ENCODE measurements at regions not wholly inside any gene's neighbourhood (a gene's known extent, or its start where the extent isn't known, plus 50 kb on each side); places are given as distances from the start of the nearest gene placed in this dataset.

DNA sequence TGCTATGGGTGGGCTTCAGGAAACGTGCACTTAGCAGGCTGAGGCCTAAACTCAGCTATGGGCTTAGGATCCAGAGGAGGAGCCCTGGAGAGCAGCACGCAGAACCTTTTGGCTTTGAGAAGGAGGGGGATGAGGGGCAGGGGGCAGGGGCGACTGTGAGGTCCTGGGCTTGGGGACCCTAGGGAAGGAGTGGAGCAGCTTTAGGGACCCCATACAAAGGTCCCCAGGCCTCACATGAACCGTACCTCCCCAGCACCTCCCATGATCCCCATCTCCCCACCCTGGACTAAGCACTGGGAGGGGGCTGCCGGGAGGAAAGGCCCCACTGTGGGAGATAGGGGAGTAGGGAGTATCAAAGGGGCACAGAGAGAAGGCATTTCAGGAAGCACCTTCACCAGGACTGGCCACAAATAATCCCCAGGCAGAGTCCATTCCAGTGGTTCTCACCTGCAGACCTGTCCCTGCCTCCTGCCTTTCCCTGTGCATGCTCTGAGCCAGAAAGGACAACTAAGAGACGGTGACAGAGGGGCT is 62.0 kb upstream of the KLF13 start:
- H3K27ac Mint-ChIP-seq (ENCODE audit: low read depth), result peak overlapping the region; percentile 93
- ATAC-seq (replicated peaks; ENCODE audit: extremely low read depth, poor library complexity, severe bottlenecking), result no peak
- peak overlapping the region; percentile 63 for H3K4me3 Mint-ChIP-seq
- no peaks in the 10 kb centered on the region for H3K27me3 Mint-ChIP-seq
- peaks cover 73% of the 10 kb centered on the region for H3K4me1 Mint-ChIP-seq
- no peak for DNase-seq (ENCODE audit: low spot score in 2 of 2)
- H3K36me3 Mint-ChIP-seq (ENCODE audit: insufficient read depth), result peaks cover 5% of the 10 kb centered on the region
- H3K9me3 Mint-ChIP-seq, result no peaks in the 10 kb centered on the region

DNA sequence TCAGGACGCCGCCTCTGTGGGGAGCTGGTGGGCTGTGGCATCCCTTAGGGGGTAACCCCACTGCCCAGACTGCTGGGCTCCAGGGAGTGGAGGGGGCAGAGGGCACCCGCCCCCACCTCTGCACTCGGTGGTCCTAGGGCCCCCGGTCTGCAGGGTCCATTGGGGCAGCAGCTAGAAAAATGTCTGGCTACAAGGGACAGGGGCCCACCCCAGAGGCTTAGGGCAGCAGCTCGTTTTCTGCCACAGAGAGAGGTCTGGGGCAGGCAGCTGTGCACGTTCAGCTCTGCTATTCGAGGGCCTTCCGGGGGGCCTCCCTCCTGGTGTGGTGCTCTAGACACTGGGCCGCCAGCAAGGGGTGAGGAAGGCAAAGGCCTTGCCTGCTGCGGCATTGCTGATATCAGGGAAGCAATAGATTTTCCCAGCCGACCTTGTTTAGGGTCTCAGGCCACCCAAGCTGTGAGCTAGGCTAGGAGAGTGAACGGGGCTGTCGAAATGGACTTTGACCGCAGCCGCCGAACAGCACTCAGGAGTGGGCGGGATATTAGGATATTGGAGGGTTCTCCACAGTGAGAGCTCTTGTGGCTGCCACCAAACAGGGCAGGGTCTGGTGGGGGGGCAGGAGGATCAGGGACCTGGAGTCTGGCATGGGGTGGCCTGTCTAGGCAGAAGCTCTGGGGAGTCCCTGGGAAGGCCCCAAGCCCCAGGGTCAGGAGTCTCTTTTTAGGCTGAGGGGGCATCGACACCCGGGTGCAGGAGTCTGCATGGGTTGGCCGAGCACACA is 61.4 kb upstream of the KLF13 start:
- no peak for ATAC-seq (replicated peaks; ENCODE audit: extremely low read depth, poor library complexity, severe bottlenecking)
- Mint-ChIP-seq H3K4me1 (peaks cover 76% of the 10 kb centered on the region), H3K4me3 (peak overlapping the region; percentile 63), H3K27me3 (no peaks in the 10 kb centered on the region), H3K36me3 (ENCODE audit: insufficient read depth) (peaks cover 5% of the 10 kb centered on the region), H3K9me3 (no peaks in the 10 kb centered on the region), H3K27ac (ENCODE audit: low read depth) (peak overlapping the region; percentile 93)
- no peak for DNase-seq (ENCODE audit: low spot score in 2 of 2)

DNA sequence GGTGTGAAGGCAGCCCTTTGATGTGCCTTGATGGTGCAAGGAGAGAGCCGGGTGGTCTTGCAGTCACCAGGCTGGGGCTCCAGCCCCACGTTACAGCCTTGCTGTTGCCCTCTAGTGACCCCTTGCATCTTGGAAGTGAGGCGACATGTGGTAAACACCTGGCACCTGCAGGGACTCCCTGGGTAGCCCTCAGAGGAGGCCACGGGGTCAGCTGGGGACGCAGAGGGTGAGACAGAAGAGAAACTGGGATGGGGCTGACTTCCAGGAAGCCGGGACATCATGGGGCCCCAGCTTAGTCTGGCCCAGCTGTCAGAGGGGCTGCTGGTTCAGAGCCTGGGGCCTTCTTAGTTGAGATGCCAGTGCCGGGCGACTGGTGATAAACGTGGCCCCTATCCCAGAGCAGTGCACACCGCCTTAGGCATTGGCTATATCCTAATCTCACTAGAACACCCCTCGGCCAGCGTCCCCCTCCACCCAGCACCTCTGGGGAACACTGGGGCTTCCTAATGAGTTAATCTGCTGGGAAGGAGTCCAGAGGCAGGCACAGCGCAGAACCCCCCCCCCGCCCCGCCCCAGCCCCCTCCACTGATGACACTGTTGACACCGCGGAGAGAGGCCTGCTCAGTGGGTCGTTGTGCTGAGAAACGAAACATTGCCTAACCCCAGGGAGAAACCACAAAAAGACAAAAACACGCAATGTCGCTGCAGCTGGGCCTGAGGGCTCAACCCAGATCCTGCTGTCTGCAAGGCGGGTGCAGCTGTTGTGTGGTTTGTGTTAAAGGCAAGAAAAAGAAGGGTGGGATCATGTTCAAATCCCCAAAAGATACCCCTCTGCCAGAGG is 60.5 kb upstream of the KLF13 start:
- peak overlapping the region; percentile 93 for H3K27ac Mint-ChIP-seq (ENCODE audit: low read depth)
- DNase-seq (ENCODE audit: low spot score in 2 of 2), result peak; percentile 43 to 67
- no peaks in the 10 kb centered on the region for H3K27me3 Mint-ChIP-seq

DNA sequence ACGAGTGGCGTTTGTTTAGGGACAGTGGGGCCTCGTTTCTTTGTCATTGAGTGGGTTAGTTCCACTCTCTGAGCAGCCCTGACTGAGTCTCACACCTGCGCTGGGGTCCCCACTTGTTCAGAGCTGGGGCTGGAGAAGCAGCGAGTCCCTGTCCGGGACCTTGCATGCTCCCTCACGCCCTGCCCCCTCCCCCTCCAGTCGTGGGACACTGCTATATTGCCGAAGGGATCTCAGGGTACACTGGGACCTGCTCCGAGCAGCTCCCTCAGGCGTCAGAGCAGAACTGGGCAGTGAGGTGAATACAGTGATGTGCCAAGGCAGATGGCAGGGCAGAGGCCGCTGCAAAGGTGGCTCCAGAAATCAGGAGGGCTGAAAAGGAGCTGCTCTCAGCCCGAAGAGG is 59.9 kb upstream of the KLF13 start:
- Mint-ChIP-seq H3K36me3 (ENCODE audit: insufficient read depth) (peaks cover 5% of the 10 kb centered on the region), H3K9me3 (no peaks in the 10 kb centered on the region), H3K4me3 (peak overlapping the region; percentile 63), H3K27ac (ENCODE audit: low read depth) (peak overlapping the region; percentile 93), H3K4me1 (peaks cover 70% of the 10 kb centered on the region), H3K27me3 (no peaks in the 10 kb centered on the region)
- DNase-seq (ENCODE audit: low spot score in 2 of 2) (no peak), ATAC-seq (replicated peaks; ENCODE audit: extremely low read depth, poor library complexity, severe bottlenecking) (peak; percentile 26)

More for the DNA sequence above, 60.5 kb upstream of the KLF13 start:
- ATAC-seq (replicated peaks; ENCODE audit: extremely low read depth, poor library complexity, severe bottlenecking), result peak; percentile 84
- peak overlapping the region; percentile 63 for H3K4me3 Mint-ChIP-seq
- H3K36me3 Mint-ChIP-seq (ENCODE audit: insufficient read depth), result peaks cover 5% of the 10 kb centered on the region
- peaks cover 76% of the 10 kb centered on the region for H3K4me1 Mint-ChIP-seq
- no peaks in the 10 kb centered on the region for H3K9me3 Mint-ChIP-seq

DNA sequence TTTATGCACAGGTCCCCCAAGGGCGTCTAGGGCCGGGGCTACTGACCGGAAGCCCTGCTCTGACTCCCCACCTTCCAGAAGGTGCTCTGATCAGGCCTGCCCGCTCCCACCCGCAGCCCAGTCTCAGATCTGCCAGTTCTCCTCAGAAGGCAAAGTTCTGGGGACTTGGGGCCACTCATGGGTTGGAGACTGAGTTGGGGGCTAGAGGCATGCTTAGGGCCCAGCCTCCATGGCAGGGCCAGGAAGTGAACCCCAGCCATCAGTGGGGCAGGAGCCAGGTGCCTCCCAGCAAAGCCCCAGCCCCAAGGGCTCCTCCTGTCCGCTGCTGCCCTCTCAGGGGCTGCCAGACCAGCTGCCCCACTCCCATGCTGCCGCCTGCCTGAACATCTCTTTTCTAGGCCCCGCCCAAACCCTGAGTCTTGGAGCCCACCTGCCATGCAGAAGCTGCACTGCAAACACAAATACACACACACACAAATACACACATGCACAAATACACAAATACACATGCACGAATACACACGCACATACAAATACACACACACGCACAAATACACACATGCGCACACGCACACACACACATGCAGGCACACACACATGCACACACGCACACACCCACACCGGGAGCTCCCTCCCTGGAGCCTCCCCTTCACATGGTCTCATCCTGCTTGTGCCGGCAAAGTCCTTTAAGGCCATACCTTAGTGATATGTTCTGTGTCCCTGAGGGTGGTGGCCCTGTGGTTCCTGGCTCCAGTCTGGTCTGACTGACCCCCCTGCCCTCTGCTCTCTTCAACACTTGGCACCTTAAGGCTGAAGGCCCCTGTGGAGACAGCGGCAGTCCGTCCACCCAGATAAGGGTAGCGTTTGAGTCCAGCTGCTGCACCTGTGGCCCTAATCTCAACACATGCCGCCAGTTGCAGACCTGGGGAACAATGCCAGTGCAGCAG is 59.2 kb upstream of the KLF13 start:
- ATAC-seq (replicated peaks; ENCODE audit: extremely low read depth, poor library complexity, severe bottlenecking) (no peak), DNase-seq (ENCODE audit: low spot score in 2 of 2) (peak in 1 of 2 donors; percentile 11)
- peak overlapping the region; percentile 93 for H3K27ac Mint-ChIP-seq (ENCODE audit: low read depth)
- H3K36me3 Mint-ChIP-seq (ENCODE audit: insufficient read depth), result peaks cover 5% of the 10 kb centered on the region
- peak overlapping the region; percentile 63 for H3K4me3 Mint-ChIP-seq
- peaks cover 65% of the 10 kb centered on the region for H3K4me1 Mint-ChIP-seq
- no peaks in the 10 kb centered on the region for H3K9me3 Mint-ChIP-seq
- no peaks in the 10 kb centered on the region for H3K27me3 Mint-ChIP-seq

DNA sequence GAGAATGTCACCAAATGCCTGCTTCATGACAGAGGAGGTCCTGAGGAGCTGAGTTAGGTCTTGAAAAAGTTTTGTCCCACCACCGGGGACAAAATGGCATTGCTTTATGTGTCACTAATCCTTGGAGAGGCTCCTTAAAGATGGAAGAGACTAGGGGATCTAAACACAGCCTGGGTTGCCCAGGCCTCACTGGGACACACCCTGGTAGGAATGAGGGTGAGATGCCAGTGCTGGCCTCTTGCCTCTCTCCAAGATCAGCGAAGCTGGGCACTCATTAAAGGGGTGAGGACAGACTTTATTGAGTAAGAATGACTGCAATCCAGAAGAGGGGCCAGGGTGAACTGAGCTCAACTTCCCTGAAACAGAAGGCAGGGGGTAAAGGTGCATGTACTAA is 58.5 kb upstream of the KLF13 start:
- DNase-seq (ENCODE audit: low spot score in 2 of 2), result peak in 1 of 2 donors; percentile 12
- H3K9me3 Mint-ChIP-seq, result no peaks in the 10 kb centered on the region
- H3K4me1 Mint-ChIP-seq, result peaks cover 58% of the 10 kb centered on the region
- no peak for ATAC-seq (replicated peaks; ENCODE audit: extremely low read depth, poor library complexity, severe bottlenecking)
- peaks cover 5% of the 10 kb centered on the region for H3K36me3 Mint-ChIP-seq (ENCODE audit: insufficient read depth)
- H3K4me3 Mint-ChIP-seq, result no peak overlapping the region
- H3K27ac Mint-ChIP-seq (ENCODE audit: low read depth), result peak overlapping the region; percentile 93
- no peaks in the 10 kb centered on the region for H3K27me3 Mint-ChIP-seq

DNA sequence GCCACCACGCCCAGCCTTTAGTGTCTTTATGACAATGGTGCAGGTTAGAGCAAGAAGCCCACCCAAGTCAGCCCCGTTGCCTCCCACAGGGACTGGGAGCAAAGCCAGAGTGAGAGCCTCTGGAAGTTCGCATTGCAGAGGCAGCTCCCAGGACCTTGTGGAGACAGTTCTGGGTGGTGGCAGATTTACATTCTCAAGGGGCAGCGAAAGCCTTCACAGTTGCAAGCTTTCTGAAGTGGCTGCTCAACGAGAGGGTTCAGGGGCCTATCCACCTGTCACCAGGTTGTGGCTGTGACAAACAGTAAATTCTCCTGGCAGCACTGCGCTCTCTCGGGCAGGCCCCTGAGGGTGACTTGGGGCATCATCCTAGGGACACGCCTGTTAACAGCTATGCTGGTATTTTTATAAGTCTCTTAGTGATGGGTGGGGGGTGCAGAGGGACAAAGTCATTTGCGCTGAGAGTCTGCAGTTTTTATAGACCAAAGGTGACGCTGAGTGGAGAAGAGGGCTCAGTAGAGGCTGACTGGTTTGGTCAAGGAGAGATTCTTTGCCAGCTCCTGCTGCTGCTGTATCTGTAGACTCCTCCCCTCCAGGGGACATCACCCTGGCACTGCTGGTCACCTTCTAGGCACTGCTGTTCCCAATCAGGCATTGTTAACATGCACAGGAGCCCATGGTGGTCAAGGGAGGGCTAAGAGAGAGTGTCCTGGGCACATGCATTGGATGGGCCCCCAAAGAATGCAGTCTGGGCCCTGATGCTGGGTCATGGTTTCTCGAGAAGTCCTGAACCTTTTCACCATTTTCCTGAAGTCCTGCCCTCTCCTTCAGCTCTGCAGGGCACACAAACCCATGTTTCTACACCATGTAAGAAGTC is 57.5 kb upstream of the KLF13 start:
- peaks cover 3% of the 10 kb centered on the region for H3K36me3 Mint-ChIP-seq (ENCODE audit: insufficient read depth)
- H3K27ac Mint-ChIP-seq (ENCODE audit: low read depth), result no peak overlapping the region
- DNase-seq (ENCODE audit: low spot score in 2 of 2) (peak in 1 of 2 donors; percentile 11), ATAC-seq (replicated peaks; ENCODE audit: extremely low read depth, poor library complexity, severe bottlenecking) (no peak)
- no peaks in the 10 kb centered on the region for H3K27me3 Mint-ChIP-seq
- H3K4me1 Mint-ChIP-seq, result peaks cover 54% of the 10 kb centered on the region
- no peak overlapping the region for H3K4me3 Mint-ChIP-seq
- no peaks in the 10 kb centered on the region for H3K9me3 Mint-ChIP-seq

DNA sequence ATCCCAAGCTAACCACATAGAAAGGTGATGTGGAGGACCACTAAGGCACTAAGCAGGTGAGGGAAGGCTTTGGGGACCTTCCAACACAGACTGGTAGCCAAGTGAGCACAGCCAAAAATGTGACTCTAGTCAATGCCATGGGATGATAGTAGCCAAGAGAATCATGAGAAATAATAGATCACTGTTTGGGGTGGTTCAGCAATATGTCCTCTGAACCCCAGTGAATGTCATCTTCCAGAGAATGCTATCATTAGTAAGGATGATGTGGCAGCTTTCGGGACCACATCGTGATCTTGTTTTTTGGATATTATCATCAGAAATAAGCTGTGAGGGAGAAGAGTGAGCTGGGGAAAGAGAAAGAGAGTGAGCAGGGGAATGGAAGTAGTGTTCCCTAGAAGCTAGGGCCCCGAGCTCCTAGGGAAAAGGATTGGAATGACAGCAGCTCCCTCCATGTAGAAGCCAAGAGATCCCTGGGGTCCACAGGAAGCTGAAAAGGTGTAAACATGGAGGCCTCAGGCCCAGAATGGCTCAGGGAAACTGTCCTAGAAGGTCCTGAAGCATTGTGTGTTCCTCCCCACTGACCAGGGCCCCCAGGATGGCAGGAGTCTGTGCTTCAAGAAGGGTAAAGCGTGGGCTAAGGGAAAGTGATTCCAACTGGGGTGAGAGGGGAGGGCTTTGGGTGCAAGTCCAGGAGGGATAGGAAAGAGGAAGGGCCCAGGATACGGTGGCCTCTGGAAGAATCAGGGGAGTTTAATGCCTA is 56.6 kb upstream of the KLF13 start:
- Mint-ChIP-seq H3K27ac (ENCODE audit: low read depth) (peak overlapping the region; percentile 6), H3K36me3 (ENCODE audit: insufficient read depth) (peaks cover 2% of the 10 kb centered on the region), H3K9me3 (no peaks in the 10 kb centered on the region), H3K4me1 (peaks cover 52% of the 10 kb centered on the region), H3K27me3 (no peaks in the 10 kb centered on the region), H3K4me3 (no peak overlapping the region)
- DNase-seq (ENCODE audit: low spot score in 2 of 2) (peak in 1 of 2 donors; percentile 12), ATAC-seq (replicated peaks; ENCODE audit: extremely low read depth, poor library complexity, severe bottlenecking) (no peak)

DNA sequence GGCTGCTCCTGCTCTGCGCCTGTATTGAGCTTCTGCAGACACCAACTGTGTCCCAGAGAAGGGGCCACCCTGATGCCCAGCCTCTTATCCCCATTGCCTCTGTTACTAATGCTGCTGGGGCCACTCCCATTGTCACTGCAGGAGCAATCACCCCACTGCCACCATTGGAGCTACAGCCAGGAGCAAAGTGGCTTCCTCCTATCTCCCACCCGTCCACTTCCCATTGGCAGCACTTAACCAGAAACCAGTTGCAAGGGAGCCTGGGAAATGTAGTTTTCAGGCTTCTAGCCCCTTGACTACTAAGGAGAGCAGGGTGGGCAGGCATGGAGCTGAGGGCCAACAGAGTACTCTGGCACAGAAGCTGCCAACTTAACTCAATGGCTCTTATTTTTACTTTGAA is 55.9 kb upstream of the KLF13 start:
- Mint-ChIP-seq H3K36me3 (ENCODE audit: insufficient read depth) (peaks cover 5% of the 10 kb centered on the region), H3K9me3 (no peaks in the 10 kb centered on the region), H3K4me1 (peaks cover 46% of the 10 kb centered on the region), H3K27ac (ENCODE audit: low read depth) (no peak overlapping the region), H3K4me3 (no peak overlapping the region), H3K27me3 (no peaks in the 10 kb centered on the region)
- ATAC-seq (replicated peaks; ENCODE audit: extremely low read depth, poor library complexity, severe bottlenecking), result no peak
- peak in 1 of 2 donors; percentile 2 for DNase-seq (ENCODE audit: low spot score in 2 of 2)

DNA sequence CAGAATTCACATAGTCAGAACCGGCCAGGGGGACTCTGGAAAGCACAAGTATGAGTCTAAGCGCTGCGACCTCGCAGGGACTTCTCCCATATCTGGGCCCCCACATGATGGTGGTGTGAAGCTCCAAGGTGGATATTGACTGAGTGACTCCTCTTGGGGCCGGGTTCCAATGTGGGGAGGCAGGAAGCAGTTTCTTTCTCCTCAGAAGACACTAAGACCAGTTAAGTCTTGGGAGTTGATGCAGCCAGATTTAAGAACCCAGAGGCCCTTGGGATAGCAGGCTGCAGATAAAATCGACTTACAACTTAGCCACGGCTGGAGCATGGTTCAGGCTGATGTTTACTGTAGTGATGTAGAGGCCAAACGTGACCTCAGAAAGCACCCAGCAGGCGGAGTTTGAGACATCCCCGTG is 55.4 kb upstream of the KLF13 start:
- Mint-ChIP-seq H3K27ac (ENCODE audit: low read depth) (no peak overlapping the region), H3K4me3 (no peak overlapping the region), H3K36me3 (ENCODE audit: insufficient read depth) (peaks cover 5% of the 10 kb centered on the region), H3K9me3 (no peaks in the 10 kb centered on the region), H3K27me3 (no peaks in the 10 kb centered on the region), H3K4me1 (peaks cover 42% of the 10 kb centered on the region)
- ATAC-seq (replicated peaks; ENCODE audit: extremely low read depth, poor library complexity, severe bottlenecking), result no peak
- DNase-seq (ENCODE audit: low spot score in 2 of 2), result peak in 1 of 2 donors; percentile 11
